ENCODE measurements at regions not wholly inside any gene's neighbourhood (a gene's known extent, or its start where the extent isn't known, plus 50 kb on each side); places are given as distances from the start of the nearest gene placed in this dataset.

GRCh38 chr3:73294537-73294936 lies 233.1 kb downstream of the EBLN2 start:
- no peak for DNase-seq

- no peak for DNase-seq
Observed at GRCh38 chr3:73295876-73296635, 234.6 kb downstream of the EBLN2 start.

- DNase-seq: no peak
Observed at GRCh38 chr3:73296859-73297258, 235.4 kb downstream of the EBLN2 start.

GRCh38 chr3:73298243-73299183 lies 237.1 kb downstream of the EBLN2 start:
- DNase-seq: no peak

- DNase-seq: no peak
Observed at GRCh38 chr3:73299184-73299691, 237.8 kb downstream of the EBLN2 start.

- no peak for DNase-seq
Observed at GRCh38 chr3:73314151-73314951, 252.9 kb downstream of the EBLN2 start.

- no peak for DNase-seq
Observed at GRCh38 chr3:73315706-73316105, 254.2 kb downstream of the EBLN2 start.

GRCh38 chr3:73319179-73319769 lies 257.8 kb downstream of the EBLN2 start:
- DNase-seq: no peak

GRCh38 chr3:73321286-73321999 lies 260.0 kb downstream of the EBLN2 start:
- no peak for DNase-seq

- no peak for DNase-seq
Observed at GRCh38 chr3:73324203-73325155, 263.0 kb downstream of the EBLN2 start.

GRCh38 chr3:73326396-73326795 lies 264.9 kb downstream of the EBLN2 start:
- no peak for DNase-seq

- DNase-seq: no peak
Observed at GRCh38 chr3:73327052-73327451, 265.6 kb downstream of the EBLN2 start.

All from anterior cingulate cortex (tissue), 58 donors.